ENCODE measurements at regions not wholly inside any gene's neighbourhood (a gene's known extent, or its start where the extent isn't known, plus 50 kb on each side); places are given as distances from the start of the nearest gene placed in this dataset.

DNA sequence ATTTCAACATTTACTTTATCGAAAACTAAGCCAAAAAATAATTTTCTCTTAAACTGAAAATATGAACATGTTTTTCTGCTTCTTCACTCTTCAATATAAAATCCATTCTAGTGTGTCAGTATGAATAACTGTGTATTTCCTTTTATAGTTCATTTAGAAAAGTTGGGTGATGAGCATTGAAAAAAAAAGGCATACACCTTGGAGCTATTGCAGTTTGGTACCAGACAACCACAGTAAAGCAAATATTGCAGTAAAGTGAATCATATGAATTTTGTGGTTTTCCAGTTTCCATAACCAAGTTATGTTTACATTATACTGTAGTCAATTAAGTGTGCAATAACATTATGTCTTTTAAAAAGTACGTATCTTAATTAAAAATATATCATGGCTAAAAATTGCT, 195.0 kb upstream of the FOXG1 start:
- Histone ChIP-seq H3K4me3 (no peak overlapping the region), H3K36me3 (no peaks in the 10 kb centered on the region), H3K4me1 (no peaks in the 10 kb centered on the region), H3K27ac (no peak overlapping the region), H3K9me3 (peaks cover 0 to 19% (median 0%) of the 10 kb centered on the region in 3 donors), H3K27me3 (no peaks in the 10 kb centered on the region)
- 82 to 93% methylated on average over 2 of the region's 2 CpGs for WGBS, 2 donors (ENCODE audit: low coverage in 1 of 2)
- ATAC-seq, result no peak
- TF ChIP-seq, protein P1, sequence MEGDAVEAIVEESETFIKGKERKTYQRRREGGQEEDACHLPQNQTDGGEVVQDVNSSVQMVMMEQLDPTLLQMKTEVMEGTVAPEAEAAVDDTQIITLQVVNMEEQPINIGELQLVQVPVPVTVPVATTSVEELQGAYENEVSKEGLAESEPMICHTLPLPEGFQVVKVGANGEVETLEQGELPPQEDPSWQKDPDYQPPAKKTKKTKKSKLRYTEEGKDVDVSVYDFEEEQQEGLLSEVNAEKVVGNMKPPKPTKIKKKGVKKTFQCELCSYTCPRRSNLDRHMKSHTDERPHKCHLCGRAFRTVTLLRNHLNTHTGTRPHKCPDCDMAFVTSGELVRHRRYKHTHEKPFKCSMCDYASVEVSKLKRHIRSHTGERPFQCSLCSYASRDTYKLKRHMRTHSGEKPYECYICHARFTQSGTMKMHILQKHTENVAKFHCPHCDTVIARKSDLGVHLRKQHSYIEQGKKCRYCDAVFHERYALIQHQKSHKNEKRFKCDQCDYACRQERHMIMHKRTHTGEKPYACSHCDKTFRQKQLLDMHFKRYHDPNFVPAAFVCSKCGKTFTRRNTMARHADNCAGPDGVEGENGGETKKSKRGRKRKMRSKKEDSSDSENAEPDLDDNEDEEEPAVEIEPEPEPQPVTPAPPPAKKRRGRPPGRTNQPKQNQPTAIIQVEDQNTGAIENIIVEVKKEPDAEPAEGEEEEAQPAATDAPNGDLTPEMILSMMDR (IDR thresholded peaks at IDR 0.05), result no peak
- no peak for TF ChIP-seq POLR2AphosphoS5 (IDR thresholded peaks at IDR 0.05)
- no peak for TF ChIP-seq EP300 (IDR thresholded peaks at IDR 0.05)
- no peak for TF ChIP-seq POLR2A (IDR thresholded peaks at IDR 0.05)

DNA sequence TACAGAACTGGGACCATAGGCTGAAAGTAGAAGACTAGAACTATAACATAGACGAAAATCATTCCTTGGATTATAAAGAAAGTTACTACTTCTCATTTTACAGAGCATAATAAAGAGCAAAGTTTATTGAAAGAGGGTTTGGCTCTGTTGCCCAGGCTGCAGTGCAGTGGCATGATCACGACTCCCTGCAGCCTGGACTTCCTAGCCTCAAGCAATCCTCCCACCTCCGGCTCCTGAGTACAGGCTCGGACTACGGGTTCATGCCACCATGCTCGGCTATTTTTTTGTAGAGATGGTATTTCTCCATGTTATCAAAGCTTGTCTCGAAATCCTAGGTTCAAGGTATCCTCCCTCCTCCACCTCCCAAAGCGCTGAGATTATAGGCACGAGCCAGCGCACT, 190.1 kb upstream of the FOXG1 start:
- Histone ChIP-seq H3K4me1 (no peaks in the 10 kb centered on the region), H3K27me3 (no peaks in the 10 kb centered on the region), H3K36me3 (no peaks in the 10 kb centered on the region), H3K27ac (no peak overlapping the region), H3K4me3 (no peak overlapping the region), H3K9me3 (peaks cover 0 to 19% (median 0%) of the 10 kb centered on the region in 3 donors)
- 80 to 89% methylated on average over 5 to 9 of the region's 10 CpGs for WGBS, 2 donors (ENCODE audit: low coverage in 1 of 2)
- no peak for ATAC-seq
- TF ChIP-seq EP300 (IDR thresholded peaks at IDR 0.05) (no peak), POLR2AphosphoS5 (IDR thresholded peaks at IDR 0.05) (no peak), POLR2A (IDR thresholded peaks at IDR 0.05) (no peak)
- TF ChIP-seq, protein P1 (IDR thresholded peaks at IDR 0.05), result no peak

DNA sequence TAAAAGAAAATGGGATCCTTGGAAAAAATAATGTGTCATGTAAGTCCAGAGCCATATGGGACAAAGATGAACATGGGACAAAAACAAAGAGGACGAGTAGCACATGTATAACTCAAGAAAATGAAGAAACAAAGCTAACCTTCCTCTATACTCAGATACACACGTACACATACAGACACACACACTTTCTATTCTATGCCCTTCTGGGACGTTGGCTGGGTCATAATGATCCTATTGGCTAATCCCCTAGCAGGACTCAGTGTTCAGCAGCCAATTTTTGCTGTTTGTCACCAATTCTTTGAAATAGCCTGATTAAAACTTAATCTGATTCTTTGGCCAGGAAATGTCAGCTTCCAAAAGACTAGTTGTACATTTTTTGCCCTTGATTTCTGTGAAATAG, 189.4 kb upstream of the FOXG1 start:
- 54 to 83% methylated on average over 3 of the region's 3 CpGs for WGBS, 2 donors (ENCODE audit: low coverage in 1 of 2)
- Histone ChIP-seq H3K27me3 (no peaks in the 10 kb centered on the region), H3K36me3 (no peaks in the 10 kb centered on the region), H3K9me3 (peaks cover 0 to 15% (median 0%) of the 10 kb centered on the region in 3 donors), H3K27ac (no peak overlapping the region), H3K4me1 (no peaks in the 10 kb centered on the region), H3K4me3 (no peak overlapping the region)
- no peak for ATAC-seq
- TF ChIP-seq POLR2A (IDR thresholded peaks at IDR 0.05) (no peak), POLR2AphosphoS5 (IDR thresholded peaks at IDR 0.05) (no peak), EP300 (IDR thresholded peaks at IDR 0.05) (no peak)
- TF ChIP-seq, protein P1 (IDR thresholded peaks at IDR 0.05), result no peak

DNA sequence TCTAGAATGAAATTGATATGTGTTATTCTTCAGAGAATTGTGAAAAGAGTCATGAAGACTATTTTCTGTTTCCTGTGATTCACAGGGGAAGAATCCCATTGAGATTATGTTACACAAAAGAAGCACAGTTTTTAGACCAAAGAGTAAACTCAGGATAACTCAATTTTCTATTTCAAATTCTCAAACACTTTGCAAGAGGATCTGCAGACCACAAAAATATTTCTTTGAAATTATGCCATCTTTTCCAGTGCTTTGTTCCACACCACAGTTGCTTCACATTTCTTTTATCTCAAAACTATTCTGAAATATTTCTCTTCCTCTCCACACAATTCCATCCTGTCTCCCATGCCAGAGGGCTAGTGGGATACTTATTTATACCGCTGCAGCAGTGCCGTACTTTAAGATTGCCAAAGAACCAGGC, 188.9 kb upstream of the FOXG1 start:
- Histone ChIP-seq H3K4me3 (no peak overlapping the region), H3K27me3 (no peaks in the 10 kb centered on the region), H3K4me1 (no peaks in the 10 kb centered on the region), H3K36me3 (no peaks in the 10 kb centered on the region), H3K27ac (no peak overlapping the region), H3K9me3 (peaks cover 0 to 10% (median 0%) of the 10 kb centered on the region in 3 donors)
- ATAC-seq, result no peak
- TF ChIP-seq, protein P1 (IDR thresholded peaks at IDR 0.05), result no peak
- TF ChIP-seq POLR2AphosphoS5 (IDR thresholded peaks at IDR 0.05), result no peak
- TF ChIP-seq EP300 (IDR thresholded peaks at IDR 0.05), result no peak
- no peak for TF ChIP-seq POLR2A (IDR thresholded peaks at IDR 0.05)
- WGBS, 2 donors (ENCODE audit: low coverage in 1 of 2), result 39% methylated on average over 2 of the region's 2 CpGs; no CpG with 5 or more reads in 1 of the 2 donors

DNA sequence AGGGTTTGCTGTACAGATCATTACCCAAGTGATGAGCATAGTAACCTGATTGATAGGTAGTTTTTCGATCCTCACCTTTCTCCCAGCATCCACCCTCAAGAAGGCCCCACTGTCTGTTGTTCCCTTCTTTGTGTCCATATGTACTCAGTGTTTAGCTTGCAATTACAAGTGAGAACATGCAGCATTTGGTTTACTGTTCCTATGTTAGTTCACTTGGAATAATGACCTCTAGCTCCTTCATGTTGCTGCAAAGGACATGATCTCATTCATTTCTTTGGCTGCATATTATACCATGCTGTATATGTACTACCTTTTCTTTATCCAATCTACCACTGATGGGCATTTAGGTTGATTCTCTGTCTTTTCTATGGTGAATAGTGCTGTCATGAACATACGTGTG, 181.6 kb upstream of the FOXG1 start:
- no peak for TF ChIP-seq EP300 (IDR thresholded peaks at IDR 0.05)
- WGBS, 2 donors (ENCODE audit: low coverage in 1 of 2), result 78 to 84% methylated on average over 2 of the region's 2 CpGs
- Histone ChIP-seq H3K36me3 (no peaks in the 10 kb centered on the region), H3K4me3 (no peak overlapping the region), H3K27me3 (no peaks in the 10 kb centered on the region), H3K9me3 (no peaks in the 10 kb centered on the region), H3K27ac (no peak overlapping the region), H3K4me1 (no peaks in the 10 kb centered on the region)
- no peak for ATAC-seq

Data from gastroesophageal sphincter (tissue), 4 donors.